ENCODE measurements at regions not wholly inside any gene's neighbourhood (a gene's known extent, or its start where the extent isn't known, plus 50 kb on each side); places are given as distances from the start of the nearest gene placed in this dataset.

DNA sequence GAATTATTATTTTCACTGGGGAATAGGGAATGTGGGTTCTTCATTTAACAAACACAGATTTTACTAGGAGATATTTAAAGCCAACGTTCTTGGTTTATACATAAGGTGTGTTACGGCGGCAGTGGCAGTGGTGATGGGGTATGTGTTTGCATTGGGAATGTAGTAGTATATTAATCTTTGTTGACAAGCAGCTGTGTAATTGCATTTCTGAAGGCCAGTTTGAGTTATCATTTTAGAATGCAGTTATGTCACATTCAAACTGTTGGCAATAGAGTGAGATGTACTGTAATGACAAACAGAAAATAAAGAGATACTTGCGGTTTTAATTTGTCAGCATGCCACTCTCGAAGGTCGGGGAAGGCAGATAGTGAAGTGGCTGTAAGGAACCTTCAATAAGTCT is 628.6 kb upstream of the POM121L12 start:
- intact Hi-C loops (cut with DNase I; ENCODE audit: low total_unique reads) = no loop called here
- no peaks in the 10 kb centered on the region for H3K9me3 ChIP-seq
- H3K36me3 ChIP-seq = no peaks in the 10 kb centered on the region
- no peak for DNase-seq (ENCODE audit: low spot score in 2 of 2)
- H3K27me3 ChIP-seq = no peaks in the 10 kb centered on the region
- no peak overlapping the region for H3K4me3 ChIP-seq
- TF ChIP-seq CTCF (IDR thresholded peaks at IDR 0.05) (no peak), POLR2A (IDR thresholded peaks at IDR 0.05) (no peak)
- no peak overlapping the region for H3K27ac ChIP-seq
- no peaks in the 10 kb centered on the region for H3K4me1 ChIP-seq

DNA sequence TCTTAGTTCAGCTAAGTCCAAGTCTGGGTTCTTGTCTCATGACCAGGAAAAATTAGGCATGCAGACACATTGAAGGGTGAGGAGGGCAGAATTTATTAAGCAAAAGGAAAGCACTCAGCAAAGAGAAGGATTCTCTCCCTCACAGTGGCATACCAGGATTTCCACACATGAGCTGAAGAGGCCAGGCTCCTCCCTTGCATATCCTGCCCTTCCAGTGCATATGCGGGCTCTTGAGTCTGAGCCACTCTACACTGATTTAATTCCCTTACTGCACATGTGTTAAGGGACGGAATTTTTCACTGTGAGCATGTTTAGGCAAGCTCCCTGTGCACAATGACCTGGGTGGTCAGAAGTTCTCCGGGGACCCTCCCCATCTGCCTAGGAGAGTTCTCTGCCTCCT is 652.7 kb upstream of the POM121L12 start:
- no peak overlapping the region for H3K27ac ChIP-seq
- no peaks in the 10 kb centered on the region for H3K4me1 ChIP-seq
- TF ChIP-seq POLR2A (IDR thresholded peaks at IDR 0.05) = no peak
- no peak for TF ChIP-seq POLR2AphosphoS5 (IDR thresholded peaks at IDR 0.05)
- no peak for TF ChIP-seq CTCF (IDR thresholded peaks at IDR 0.05)
- DNase-seq (ENCODE audit: low spot score in 2 of 2) = no peak
- peaks cover 0 to 15% of the 10 kb centered on the region in 2 donors for H3K9me3 ChIP-seq
- H3K4me3 ChIP-seq = no peak overlapping the region
- no peaks in the 10 kb centered on the region for H3K36me3 ChIP-seq
- intact Hi-C loops (cut with DNase I; ENCODE audit: low total_unique reads) = no loop called here
- no peaks in the 10 kb centered on the region for H3K27me3 ChIP-seq

- Histone ChIP-seq H3K4me1 (no peaks in the 10 kb centered on the region), H3K36me3 (no peaks in the 10 kb centered on the region), H3K27me3 (no peaks in the 10 kb centered on the region), H3K9me3 (no peaks in the 10 kb centered on the region), H3K27ac (no peak overlapping the region), H3K4me3 (no peak overlapping the region)
- TF ChIP-seq POLR2AphosphoS5 (IDR thresholded peaks at IDR 0.05) (no peak), CTCF (IDR thresholded peaks at IDR 0.05) (no peak), POLR2A (IDR thresholded peaks at IDR 0.05) (no peak)
- intact Hi-C loops (cut with DNase I; ENCODE audit: low total_unique reads) = loop anchor here (10.0 kb wide), 1 partner anchor 1555 kb away; no protein-coding TSS in a partner anchor
- no peak for DNase-seq (ENCODE audit: low spot score in 2 of 2)
Measured at GRCh38 chr7:52369922-52370321, 665.5 kb upstream of the POM121L12 start.

DNA sequence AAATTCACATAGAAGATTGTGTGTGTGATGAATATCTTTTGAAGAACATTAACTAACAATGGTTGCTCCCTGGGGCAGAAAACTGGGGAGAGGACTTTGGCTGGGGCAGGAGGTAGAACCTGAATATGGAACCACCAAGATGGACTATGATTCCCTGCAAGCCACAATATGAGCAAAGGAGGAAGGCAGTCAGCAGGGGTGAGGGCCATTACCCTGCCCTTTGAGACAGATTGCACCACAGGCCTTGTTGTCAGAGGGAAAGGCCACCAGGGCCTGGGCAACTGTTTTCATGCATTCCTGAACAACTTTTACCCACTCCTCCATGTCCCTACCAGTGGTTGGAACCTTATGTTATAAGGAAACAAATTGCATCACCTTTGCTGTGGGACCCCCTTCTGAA is 670.1 kb upstream of the POM121L12 start:
- Histone ChIP-seq H3K27me3 (no peaks in the 10 kb centered on the region), H3K9me3 (no peaks in the 10 kb centered on the region), H3K4me1 (no peaks in the 10 kb centered on the region), H3K27ac (no peak overlapping the region), H3K4me3 (no peak overlapping the region), H3K36me3 (no peaks in the 10 kb centered on the region)
- intact Hi-C loops (cut with DNase I; ENCODE audit: low total_unique reads) = no loop called here
- DNase-seq (ENCODE audit: low spot score in 2 of 2) = no peak
- TF ChIP-seq CTCF (IDR thresholded peaks at IDR 0.05) (no peak), POLR2AphosphoS5 (IDR thresholded peaks at IDR 0.05) (no peak), POLR2A (IDR thresholded peaks at IDR 0.05) (no peak)

GRCh38 chr7:52362521-52362920 is 672.9 kb upstream of the POM121L12 start:
- Histone ChIP-seq H3K36me3 (no peaks in the 10 kb centered on the region), H3K27ac (no peak overlapping the region), H3K4me1 (no peaks in the 10 kb centered on the region), H3K27me3 (no peaks in the 10 kb centered on the region), H3K9me3 (no peaks in the 10 kb centered on the region), H3K4me3 (no peak overlapping the region)
- TF ChIP-seq POLR2AphosphoS5 (IDR thresholded peaks at IDR 0.05) = no peak
- TF ChIP-seq CTCF (IDR thresholded peaks at IDR 0.05) = no peak
- TF ChIP-seq POLR2A (IDR thresholded peaks at IDR 0.05) = no peak
- DNase-seq (ENCODE audit: low spot score in 2 of 2) = no peak
- intact Hi-C loops (cut with DNase I; ENCODE audit: low total_unique reads) = no loop called here

All from breast epithelium (tissue), 4 donors.